Nephron progenitor cell (in vitro differentiated cells): ENCODE measurements at regions not wholly inside any gene's neighbourhood (a gene's known extent, or its start where the extent isn't known, plus 50 kb on each side); places are given as distances from the start of the nearest gene placed in this dataset.

ENCODE experiments used
- DNase-seq: peaks from one replicate; pipeline ENCODE4 v3.0.0; 2021
- H3K27ac Mint-ChIP-seq: 2 replicates; pipeline ENCODE4 v1.8.0; 2021; ENCODE audit warnings: mild to moderate bottlenecking, moderate library complexity, mixed read lengths
- H3K27me3 Mint-ChIP-seq: 2 replicates; pipeline ENCODE4 v1.8.0; 2021; ENCODE audit warnings: mild to moderate bottlenecking, low read depth, mixed read lengths; ENCODE audit not compliant: poor library complexity
- H3K36me3 Mint-ChIP-seq: 2 replicates; pipeline ENCODE4 v1.8.0; 2021; ENCODE audit warnings: low read depth, mixed read lengths
- H3K4me1 Mint-ChIP-seq: 2 replicates; pipeline ENCODE4 v1.8.0; 2021; ENCODE audit warnings: mixed read lengths
- H3K4me3 Mint-ChIP-seq: 2 replicates; pipeline ENCODE4 v1.8.0; 2021; ENCODE audit warnings: mild to moderate bottlenecking, moderate library complexity, mixed read lengths
- H3K9me3 Mint-ChIP-seq: 2 replicates; pipeline ENCODE4 v1.8.0; 2021; ENCODE audit warnings: mild to moderate bottlenecking, moderate library complexity, mixed read lengths
- TF ChIP-seq, protein P1 (sequence below): fragments of 200-600 bp; sonication (generic); IDR thresholded peaks from 2 replicates; pipeline ENCODE4 v1.5.0; 2021; ENCODE audit warnings: antibody characterized with exemption

DNA sequence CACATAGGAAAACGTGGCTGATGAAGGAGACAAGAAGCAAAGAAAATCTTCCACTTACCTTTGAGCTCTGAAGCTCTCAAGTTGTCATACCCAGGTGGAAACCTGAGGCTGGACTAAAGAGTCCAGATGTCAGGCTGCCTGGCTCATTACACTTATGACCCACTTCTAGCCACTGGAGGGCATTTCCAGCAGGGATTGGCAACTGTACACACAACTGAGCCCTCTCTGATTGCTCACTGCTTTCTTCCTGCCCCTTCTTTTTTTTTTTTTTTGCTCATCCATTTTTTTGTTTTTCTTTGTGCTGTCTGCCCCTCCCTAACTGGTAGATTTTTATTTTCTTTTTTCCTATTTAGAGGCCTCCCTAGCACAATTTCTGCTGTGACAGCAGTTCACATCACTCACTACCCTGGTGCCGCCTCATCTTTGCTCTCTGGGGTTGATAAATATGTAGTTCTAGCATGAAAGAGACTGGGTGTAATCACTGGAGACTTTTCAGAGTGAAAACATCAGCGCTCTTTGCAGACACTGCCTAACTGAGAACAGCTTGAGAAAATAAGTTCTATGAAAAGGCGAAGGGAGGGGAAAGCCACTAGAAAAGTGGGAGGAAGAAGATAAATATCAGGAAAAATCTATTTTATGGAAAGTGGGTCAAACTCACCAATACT lies 334.5 kb downstream of the NUF2 start:
- Mint-ChIP-seq H3K27ac (peak overlapping the region; percentile 36), H3K4me3 (no peak overlapping the region), H3K36me3 (no peaks in the 10 kb centered on the region), H3K9me3 (no peaks in the 10 kb centered on the region), H3K4me1 (peaks cover 16% of the 10 kb centered on the region), H3K27me3 (peaks cover 4% of the 10 kb centered on the region)
- TF ChIP-seq, protein P1, sequence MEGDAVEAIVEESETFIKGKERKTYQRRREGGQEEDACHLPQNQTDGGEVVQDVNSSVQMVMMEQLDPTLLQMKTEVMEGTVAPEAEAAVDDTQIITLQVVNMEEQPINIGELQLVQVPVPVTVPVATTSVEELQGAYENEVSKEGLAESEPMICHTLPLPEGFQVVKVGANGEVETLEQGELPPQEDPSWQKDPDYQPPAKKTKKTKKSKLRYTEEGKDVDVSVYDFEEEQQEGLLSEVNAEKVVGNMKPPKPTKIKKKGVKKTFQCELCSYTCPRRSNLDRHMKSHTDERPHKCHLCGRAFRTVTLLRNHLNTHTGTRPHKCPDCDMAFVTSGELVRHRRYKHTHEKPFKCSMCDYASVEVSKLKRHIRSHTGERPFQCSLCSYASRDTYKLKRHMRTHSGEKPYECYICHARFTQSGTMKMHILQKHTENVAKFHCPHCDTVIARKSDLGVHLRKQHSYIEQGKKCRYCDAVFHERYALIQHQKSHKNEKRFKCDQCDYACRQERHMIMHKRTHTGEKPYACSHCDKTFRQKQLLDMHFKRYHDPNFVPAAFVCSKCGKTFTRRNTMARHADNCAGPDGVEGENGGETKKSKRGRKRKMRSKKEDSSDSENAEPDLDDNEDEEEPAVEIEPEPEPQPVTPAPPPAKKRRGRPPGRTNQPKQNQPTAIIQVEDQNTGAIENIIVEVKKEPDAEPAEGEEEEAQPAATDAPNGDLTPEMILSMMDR = no peak
- DNase-seq = no peak

DNA sequence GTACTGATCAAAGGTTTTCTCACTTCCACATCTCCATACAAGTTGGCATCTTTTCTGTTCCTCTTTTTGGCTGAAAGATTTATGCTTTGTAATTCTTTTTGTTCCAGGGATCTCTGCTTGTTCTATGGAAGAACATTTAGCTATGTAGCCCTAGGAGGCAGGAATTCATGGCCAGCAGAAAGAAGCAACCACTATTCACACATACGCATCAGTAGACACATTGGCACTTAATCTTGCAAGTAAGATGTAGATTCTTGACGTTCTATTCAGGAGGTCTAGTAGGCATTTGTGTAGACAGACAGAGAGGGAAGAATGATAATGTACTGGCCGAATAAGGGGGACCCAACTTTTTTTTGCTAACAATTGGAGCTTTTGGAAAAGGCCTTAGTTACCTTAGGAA lies 336.0 kb downstream of the NUF2 start:
- Mint-ChIP-seq H3K9me3 (no peaks in the 10 kb centered on the region), H3K27ac (no peak overlapping the region), H3K27me3 (peaks cover 4% of the 10 kb centered on the region), H3K4me3 (no peak overlapping the region), H3K36me3 (no peaks in the 10 kb centered on the region), H3K4me1 (peaks cover 6% of the 10 kb centered on the region)
- TF ChIP-seq, protein P1 = no peak
- no peak for DNase-seq

DNA sequence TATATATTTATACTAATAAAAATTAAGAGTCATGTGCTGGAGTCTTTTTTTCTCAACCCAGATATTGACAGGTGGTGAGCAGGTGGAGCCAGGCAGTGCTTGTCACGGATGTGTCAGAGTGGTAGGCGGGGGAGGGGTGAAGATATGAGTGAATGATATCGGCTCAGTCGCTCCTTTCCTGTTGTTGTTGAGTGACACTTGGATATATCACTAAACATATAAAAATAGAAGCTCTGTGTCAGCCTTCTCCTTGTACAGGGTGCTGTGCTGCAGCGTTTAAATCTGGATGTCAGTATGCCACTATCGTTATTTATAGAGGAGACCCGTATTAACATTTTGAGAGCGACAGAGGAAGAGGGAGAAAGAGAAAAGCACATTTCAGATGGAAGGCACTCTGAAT lies 339.6 kb downstream of the NUF2 start:
- TF ChIP-seq, protein P1 = no peak
- Mint-ChIP-seq H3K4me1 (peaks cover 3% of the 10 kb centered on the region), H3K9me3 (no peaks in the 10 kb centered on the region), H3K27me3 (no peaks in the 10 kb centered on the region), H3K36me3 (no peaks in the 10 kb centered on the region), H3K4me3 (no peak overlapping the region), H3K27ac (no peak overlapping the region)
- no peak for DNase-seq

DNA sequence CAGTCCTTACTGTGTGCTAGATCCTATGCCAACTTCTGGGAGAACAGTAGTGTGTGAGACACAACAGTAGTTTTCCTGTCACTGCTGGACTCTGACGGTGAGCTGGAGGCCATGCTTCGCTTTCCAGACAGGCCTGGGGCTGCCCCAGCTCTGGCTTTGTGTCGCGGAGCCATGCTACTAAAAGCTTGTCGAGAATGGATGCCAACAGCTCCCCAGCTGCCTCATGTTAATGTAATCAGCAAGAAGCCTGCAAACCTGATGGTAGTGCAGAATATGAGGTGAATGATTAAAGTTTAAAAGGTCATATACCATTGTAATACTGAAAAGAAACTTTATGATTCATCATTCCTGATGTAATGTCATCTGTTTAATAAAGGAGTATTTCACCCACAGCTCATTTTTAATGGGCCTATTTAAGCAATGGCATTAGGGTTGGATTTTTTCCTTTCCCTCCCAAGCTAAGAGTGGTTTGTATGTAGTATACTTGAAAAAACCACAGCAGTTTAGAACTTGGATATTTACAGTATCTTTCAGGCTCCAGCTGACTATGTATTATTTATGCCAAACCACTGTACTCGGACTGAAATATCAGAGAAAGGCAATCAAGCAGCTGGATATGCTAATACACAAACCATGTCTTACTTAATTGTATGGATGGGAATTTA lies 343.0 kb downstream of the NUF2 start:
- no peaks in the 10 kb centered on the region for H3K9me3 Mint-ChIP-seq
- TF ChIP-seq, protein P1 = no peak
- no peak overlapping the region for H3K27ac Mint-ChIP-seq
- H3K4me1 Mint-ChIP-seq = no peaks in the 10 kb centered on the region
- no peak overlapping the region for H3K4me3 Mint-ChIP-seq
- no peaks in the 10 kb centered on the region for H3K36me3 Mint-ChIP-seq
- H3K27me3 Mint-ChIP-seq = no peaks in the 10 kb centered on the region
- DNase-seq = no peak

DNA sequence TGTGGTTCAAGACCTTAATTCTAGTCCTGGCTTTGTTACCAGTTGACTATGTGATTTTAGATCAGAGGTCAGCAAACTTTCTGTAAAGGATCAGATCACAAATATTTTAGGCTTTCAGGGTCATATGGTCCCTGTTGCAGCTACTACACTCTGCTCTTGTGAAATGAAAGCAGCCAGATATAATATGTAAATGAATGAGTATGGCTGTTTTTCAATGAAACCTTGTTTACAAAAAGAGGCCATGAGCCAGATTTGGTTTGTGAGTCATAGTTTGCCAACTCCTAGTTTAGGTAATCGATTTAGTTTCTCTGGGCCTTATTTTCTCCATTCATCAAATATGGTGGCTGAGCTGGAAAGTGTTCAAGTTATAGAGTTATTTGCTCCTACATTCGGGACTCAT lies 346.7 kb downstream of the NUF2 start:
- no peak for DNase-seq
- Mint-ChIP-seq H3K27ac (no peak overlapping the region), H3K27me3 (no peaks in the 10 kb centered on the region), H3K36me3 (no peaks in the 10 kb centered on the region), H3K9me3 (no peaks in the 10 kb centered on the region), H3K4me3 (no peak overlapping the region), H3K4me1 (peaks cover 23% of the 10 kb centered on the region)
- TF ChIP-seq, protein P1 = no peak
